Neural crest cell (in vitro differentiated cells): ENCODE measurements at regions not wholly inside any gene's neighbourhood (a gene's known extent, or its start where the extent isn't known, plus 50 kb on each side); places are given as distances from the start of the nearest gene placed in this dataset.
"Not testable (repeated sequence)": the region's sequence is repeated elsewhere in the genome, so short reads cannot be mapped to it uniquely, and the experiment has no call there.

Experiments used
- DNase-seq: peaks from one replicate; pipeline ENCODE4 v3.0.0; 2021; ENCODE audit warnings: low read depth, mixed read lengths, low spot score
- H3K27ac Mint-ChIP-seq: one replicate; pipeline ENCODE4 v1.8.0; 2021; ENCODE audit warnings: mild to moderate bottlenecking, mixed read lengths; ENCODE audit not compliant: unreplicated experiment
- H3K27me3 Mint-ChIP-seq: 2 replicates; pipeline ENCODE4 v1.8.0; 2021; ENCODE audit warnings: low read depth, mild to moderate bottlenecking, mixed read lengths
- H3K36me3 Mint-ChIP-seq: 2 replicates; pipeline ENCODE4 v1.8.0; 2021; ENCODE audit warnings: low read depth, mild to moderate bottlenecking, mixed read lengths
- H3K4me1 Mint-ChIP-seq: 2 replicates; pipeline ENCODE4 v1.8.0; 2021; ENCODE audit warnings: mixed read lengths
- H3K4me3 Mint-ChIP-seq: one replicate; pipeline ENCODE4 v1.8.0; 2021; ENCODE audit warnings: mild to moderate bottlenecking, mixed read lengths
- H3K9me3 Mint-ChIP-seq: 2 replicates; pipeline ENCODE4 v1.8.0; 2021; ENCODE audit warnings: mixed read lengths
- CTCF ChIP-seq: fragments of 200-600 bp; sonication (generic); conservative IDR thresholded peaks from 2 replicates; pipeline ENCODE4 v1.5.0; 2021; ENCODE audit warnings: antibody characterized with exemption, mild to moderate bottlenecking

DNA sequence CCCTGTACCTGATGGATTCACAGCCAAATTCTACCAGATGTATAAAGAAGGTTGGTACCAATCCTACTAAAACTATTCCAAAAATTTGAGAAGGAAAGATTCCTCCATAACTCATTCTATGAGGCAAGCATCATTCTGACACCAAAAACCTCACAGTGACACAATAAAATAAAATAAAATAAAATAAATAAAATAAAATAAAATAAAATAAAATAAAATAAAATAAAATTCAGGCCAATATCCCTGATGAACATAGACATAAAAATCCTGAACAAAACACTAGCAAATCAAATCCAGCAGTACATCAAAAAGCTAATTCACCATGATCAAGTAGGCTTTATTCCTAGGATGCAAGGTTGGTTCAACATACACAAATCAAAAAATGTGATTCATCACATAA lies 108.1 kb downstream of the PROX1 start:
- DNase-seq, H3K36me3 Mint-ChIP-seq, H3K27me3 Mint-ChIP-seq, H3K9me3 Mint-ChIP-seq, H3K27ac Mint-ChIP-seq, H3K4me3 Mint-ChIP-seq, H3K4me1 Mint-ChIP-seq: not testable (repeated sequence)

DNA sequence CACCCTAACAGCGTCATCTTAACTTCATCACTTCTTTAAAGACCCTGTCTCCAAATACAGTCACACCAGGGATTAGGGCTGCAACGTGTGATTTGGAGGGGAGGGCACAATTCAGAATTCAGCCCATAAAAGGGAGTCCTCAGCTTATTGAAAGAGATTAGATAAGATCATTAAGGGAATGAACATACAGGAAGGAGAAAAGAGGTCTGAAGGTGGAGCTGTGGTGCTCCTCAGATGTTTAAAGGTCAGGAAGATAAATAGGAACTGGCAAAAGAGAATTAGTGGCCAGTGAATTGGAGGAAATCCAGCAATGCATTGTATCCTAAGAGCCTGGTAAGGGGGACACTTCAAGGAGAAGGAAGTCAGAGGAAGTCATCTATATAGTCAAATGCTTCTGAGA lies 113.5 kb downstream of the PROX1 start:
- H3K27ac Mint-ChIP-seq, result no peak overlapping the region
- TF ChIP-seq CTCF, result no peak
- DNase-seq, result no peak

DNA sequence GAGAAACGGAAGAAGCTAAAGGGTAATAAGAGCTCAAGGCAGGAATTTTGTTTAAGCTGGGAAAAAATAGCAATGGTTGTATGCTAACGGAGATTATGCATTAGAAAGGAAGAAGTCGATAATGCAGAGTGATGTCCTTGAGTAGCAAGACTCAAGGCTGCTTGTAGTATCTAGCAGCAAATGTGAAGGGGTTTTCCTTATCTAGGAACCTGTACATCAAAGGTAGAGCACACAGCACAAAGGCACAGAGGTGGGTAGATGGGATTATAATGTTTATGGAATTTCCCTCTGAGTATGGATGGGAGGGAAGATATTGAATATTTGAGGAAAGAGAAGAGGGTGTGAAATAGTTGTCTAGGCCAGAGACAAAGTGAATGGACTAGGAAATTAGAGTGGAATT lies 114.1 kb downstream of the PROX1 start:
- H3K4me3 Mint-ChIP-seq, result no peak overlapping the region
- no peak overlapping the region for H3K27ac Mint-ChIP-seq
- H3K36me3 Mint-ChIP-seq, result no peaks in the 10 kb centered on the region

More for the DNA sequence above, 113.5 kb downstream of the PROX1 start:
- H3K27me3 Mint-ChIP-seq, result no peaks in the 10 kb centered on the region
- H3K36me3 Mint-ChIP-seq, result no peaks in the 10 kb centered on the region
- peaks cover 4% of the 10 kb centered on the region for H3K4me1 Mint-ChIP-seq
- no peak overlapping the region for H3K4me3 Mint-ChIP-seq
- peaks cover 8% of the 10 kb centered on the region for H3K9me3 Mint-ChIP-seq

DNA sequence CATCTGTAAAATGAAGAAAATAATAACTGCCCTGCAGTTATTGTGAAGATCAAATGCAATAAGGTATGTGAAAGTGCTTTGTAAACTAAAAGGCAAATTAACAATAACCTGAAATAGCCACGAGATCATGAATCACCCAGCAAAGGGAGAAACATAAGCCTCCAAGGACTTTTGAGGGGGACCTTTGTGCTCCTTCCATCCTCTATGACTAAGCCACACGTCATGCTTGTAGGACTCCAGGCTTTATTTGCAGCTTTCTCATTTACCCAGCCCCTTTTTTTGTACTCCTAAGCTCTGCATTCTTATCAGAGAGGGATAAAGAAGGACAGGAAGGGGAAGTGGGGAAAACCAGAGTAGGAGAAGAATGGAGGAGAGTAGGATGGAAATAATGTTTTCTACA lies 115.1 kb downstream of the PROX1 start:
- Mint-ChIP-seq H3K36me3 (no peaks in the 10 kb centered on the region), H3K27me3 (no peaks in the 10 kb centered on the region), H3K4me1 (peaks cover 8% of the 10 kb centered on the region), H3K4me3 (no peak overlapping the region), H3K27ac (no peak overlapping the region), H3K9me3 (peaks cover 8% of the 10 kb centered on the region)
- TF ChIP-seq CTCF, result no peak
- no peak for DNase-seq

More for the DNA sequence above, 114.1 kb downstream of the PROX1 start:
- TF ChIP-seq CTCF, result no peak
- peaks cover 8% of the 10 kb centered on the region for H3K9me3 Mint-ChIP-seq
- no peaks in the 10 kb centered on the region for H3K27me3 Mint-ChIP-seq
- peaks cover 4% of the 10 kb centered on the region for H3K4me1 Mint-ChIP-seq
- no peak for DNase-seq

DNA sequence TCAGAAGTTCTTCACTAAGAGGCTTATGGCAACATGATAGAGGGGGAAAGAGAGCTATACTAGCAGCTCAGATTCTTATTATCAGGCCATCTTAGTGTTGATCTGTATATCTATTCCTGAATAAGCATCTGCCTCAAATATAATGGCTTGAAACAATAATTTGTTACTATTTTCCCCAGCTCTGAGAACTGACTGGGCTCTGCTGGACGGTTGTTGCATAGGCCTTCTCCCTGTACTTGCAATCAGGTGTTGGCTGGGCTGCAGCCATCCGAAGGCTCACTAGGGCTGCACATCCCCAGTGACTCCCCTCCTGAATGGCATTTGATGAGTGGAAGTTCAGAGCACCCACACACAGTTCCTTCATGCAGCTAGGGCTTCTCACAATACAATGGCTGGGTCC lies 116.0 kb downstream of the PROX1 start:
- no peak overlapping the region for H3K4me3 Mint-ChIP-seq

DNA sequence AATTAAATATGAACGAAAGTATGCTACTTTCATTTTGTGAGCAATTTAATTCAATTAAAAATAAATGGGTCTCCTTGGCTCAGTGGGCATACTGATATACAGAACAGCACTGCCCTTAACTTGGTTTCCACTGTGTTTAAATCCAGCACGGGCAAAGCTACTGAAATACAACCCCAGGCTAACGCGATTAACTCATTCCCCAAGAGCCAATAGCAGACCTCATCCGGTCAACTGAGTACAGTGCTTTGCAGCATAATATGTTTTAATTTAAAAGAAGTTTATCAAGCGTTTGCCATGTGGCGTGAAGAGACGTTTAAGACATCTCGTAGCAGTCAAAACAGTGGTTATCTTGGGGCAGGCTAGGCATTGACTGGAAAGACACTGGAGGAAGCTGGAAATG lies 118.6 kb downstream of the PROX1 start:
- Mint-ChIP-seq H3K4me1 (peaks cover 8% of the 10 kb centered on the region), H3K36me3 (no peaks in the 10 kb centered on the region), H3K27me3 (no peaks in the 10 kb centered on the region), H3K9me3 (peaks cover 8% of the 10 kb centered on the region), H3K4me3 (no peak overlapping the region), H3K27ac (no peak overlapping the region)
- no peak for TF ChIP-seq CTCF
- DNase-seq, result no peak

More for the DNA sequence above, 116.0 kb downstream of the PROX1 start:
- no peaks in the 10 kb centered on the region for H3K27me3 Mint-ChIP-seq
- DNase-seq, result no peak
- no peaks in the 10 kb centered on the region for H3K36me3 Mint-ChIP-seq
- peaks cover 8% of the 10 kb centered on the region for H3K9me3 Mint-ChIP-seq
- no peak for TF ChIP-seq CTCF
- H3K4me1 Mint-ChIP-seq, result peaks cover 8% of the 10 kb centered on the region
- no peak overlapping the region for H3K27ac Mint-ChIP-seq
